HG03175 (cell line): ENCODE measurements at regions not wholly inside any gene's neighbourhood (a gene's known extent, or its start where the extent isn't known, plus 50 kb on each side); places are given as distances from the start of the nearest gene placed in this dataset.
"Not testable (repeated sequence)": the region's sequence is repeated elsewhere in the genome, so short reads cannot be mapped to it uniquely, and the experiment has no call there.

Experiments used
- ATAC-seq: cut with Tn5 transposase; IDR thresholded peaks from one replicate; pipeline ENCODE4 v1.9.1; 2021; ENCODE audit warnings: mild to moderate bottlenecking, moderate library complexity; ENCODE audit not compliant: unreplicated experiment

GRCh38 chr4:104549736-104550135, 55.0 kb upstream of the CXXC4 start:
- no peak for ATAC-seq

- ATAC-seq: no peak
These were observed 64.8 kb upstream of the CXXC4 start for GRCh38 chr4:104559502-104559901.

GRCh38 chr4:104571341-104571740, 76.6 kb upstream of the CXXC4 start:
- no peak for ATAC-seq

- ATAC-seq: no peak
These were observed 79.7 kb upstream of the CXXC4 start for GRCh38 chr4:104574371-104574770.

GRCh38 chr4:104575278-104575677, 80.6 kb upstream of the CXXC4 start:
- no peak for ATAC-seq

GRCh38 chr4:104577405-104577804, 82.7 kb upstream of the CXXC4 start:
- no peak for ATAC-seq

GRCh38 chr4:104581476-104581875, 86.8 kb upstream of the CXXC4 start:
- not testable (repeated sequence) for ATAC-seq

GRCh38 chr4:104582056-104582455, 87.4 kb upstream of the CXXC4 start:
- ATAC-seq: not testable (repeated sequence)

- ATAC-seq: no peak
These were observed 94.7 kb upstream of the CXXC4 start for GRCh38 chr4:104589264-104589868.

- no peak for ATAC-seq
These were observed 96.8 kb upstream of the CXXC4 start for GRCh38 chr4:104591510-104591911.

- no peak for ATAC-seq
These were observed 97.5 kb upstream of the CXXC4 start for GRCh38 chr4:104592183-104592582.

GRCh38 chr4:104593019-104593418, 98.3 kb upstream of the CXXC4 start:
- ATAC-seq: no peak

- no peak for ATAC-seq
These were observed 101.5 kb upstream of the CXXC4 start for GRCh38 chr4:104596189-104596588.

- ATAC-seq: no peak
These were observed 120.8 kb upstream of the CXXC4 start for GRCh38 chr4:104615496-104615895.

- no peak for ATAC-seq
These were observed 121.2 kb upstream of the CXXC4 start for GRCh38 chr4:104615926-104616325.

- ATAC-seq: no peak
These were observed 121.7 kb upstream of the CXXC4 start for GRCh38 chr4:104616401-104616820.

GRCh38 chr4:104625706-104626105, 131.0 kb upstream of the CXXC4 start:
- ATAC-seq: no peak

GRCh38 chr4:104629601-104630000, 134.9 kb upstream of the CXXC4 start:
- no peak for ATAC-seq

GRCh38 chr4:104630272-104630671, 135.6 kb upstream of the CXXC4 start:
- no peak for ATAC-seq

- no peak for ATAC-seq
These were observed 136.3 kb upstream of the CXXC4 start for GRCh38 chr4:104631000-104631399.

GRCh38 chr4:104641418-104641817, 146.7 kb upstream of the CXXC4 start:
- ATAC-seq: no peak

- ATAC-seq: no peak
These were observed 147.8 kb upstream of the CXXC4 start for GRCh38 chr4:104642521-104642920.

GRCh38 chr4:104643805-104644204, 149.1 kb upstream of the CXXC4 start:
- no peak for ATAC-seq
